ENCODE measurements at regions not wholly inside any gene's neighbourhood (a gene's known extent, or its start where the extent isn't known, plus 50 kb on each side); places are given as distances from the start of the nearest gene placed in this dataset.

DNA sequence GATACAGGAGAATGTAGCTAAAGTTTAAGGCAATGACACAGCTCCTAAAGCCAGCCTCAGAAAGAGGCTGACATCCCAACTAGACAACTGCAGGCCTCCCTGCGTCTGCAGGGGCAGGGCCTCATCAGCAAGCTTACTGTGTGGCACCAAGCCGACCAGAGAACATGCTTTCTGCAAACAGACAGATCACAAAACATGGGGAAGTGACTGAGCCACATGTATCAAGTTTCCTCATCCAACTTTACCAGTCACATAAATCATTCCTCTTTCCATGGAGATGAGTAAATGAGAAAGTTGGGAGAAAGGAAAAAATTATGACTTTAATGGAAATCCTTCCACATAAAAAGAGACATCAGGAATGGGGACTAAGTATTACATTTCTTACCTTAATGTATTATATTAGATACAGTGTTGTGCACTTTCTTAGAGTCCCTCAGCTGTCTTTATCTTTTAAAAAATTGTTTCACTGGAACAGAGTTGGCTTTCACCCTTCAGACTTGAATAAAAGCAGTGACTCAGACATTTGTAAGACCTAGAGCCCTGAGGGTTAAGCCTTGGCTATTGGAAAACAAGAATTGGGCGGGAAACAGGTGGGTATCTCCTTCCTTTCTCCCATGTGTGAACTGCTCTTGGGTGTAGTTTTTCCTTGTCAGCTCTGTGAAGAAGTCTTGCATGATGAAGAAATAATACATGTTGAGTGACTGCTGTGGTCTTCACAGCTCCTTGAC is 305.7 kb upstream of the SNX7 start:
- H3K27me3 ChIP-seq (replicated peaks; ENCODE audit: control insufficient read depth, insufficient read depth, low read length), result no peaks in the 10 kb centered on the region
- peaks cover 9% of the 10 kb centered on the region for H3K4me1 ChIP-seq (ENCODE audit: control insufficient read depth, insufficient read depth, low read length)
- no peaks in the 10 kb centered on the region for H3K9me3 ChIP-seq (ENCODE audit: control insufficient read depth, low read length)
- H3K36me3 ChIP-seq (ENCODE audit: control insufficient read depth, insufficient read depth, low read length, severe bottlenecking), result no peaks in the 10 kb centered on the region
- no peak overlapping the region for H3K4me3 ChIP-seq (ENCODE audit: low read length)
- DNase-seq (ENCODE audit: low read depth), result no peak
- H3K9ac ChIP-seq (ENCODE audit: low read length), result no peak overlapping the region

DNA sequence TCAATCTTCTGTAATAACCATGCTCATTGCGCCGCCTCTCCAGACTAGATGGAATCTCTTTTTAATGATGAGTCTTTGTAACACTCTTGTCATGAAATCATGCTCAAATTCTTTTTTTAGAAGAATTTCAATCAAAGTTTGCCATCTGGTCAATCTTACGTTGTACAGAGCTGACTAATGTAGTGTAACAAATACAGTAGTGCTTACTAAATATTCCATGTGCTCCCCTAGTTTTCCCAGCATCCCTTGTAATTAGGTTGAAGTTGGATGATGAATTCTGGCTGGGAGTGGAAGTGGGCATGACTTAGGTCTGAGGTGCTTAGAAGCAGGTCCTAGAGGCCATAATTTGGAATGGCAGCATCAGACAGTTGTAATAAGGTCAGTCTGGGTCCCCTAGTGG is 309.1 kb upstream of the SNX7 start:
- Histone ChIP-seq H3K9ac (ENCODE audit: low read length) (no peak overlapping the region), H3K4me3 (ENCODE audit: low read length) (no peak overlapping the region), H3K36me3 (ENCODE audit: control insufficient read depth, insufficient read depth, low read length, severe bottlenecking) (no peaks in the 10 kb centered on the region), H3K9me3 (ENCODE audit: control insufficient read depth, low read length) (no peaks in the 10 kb centered on the region), H3K4me1 (ENCODE audit: control insufficient read depth, insufficient read depth, low read length) (no peaks in the 10 kb centered on the region), H3K27me3 (replicated peaks; ENCODE audit: control insufficient read depth, insufficient read depth, low read length) (no peaks in the 10 kb centered on the region)
- DNase-seq (ENCODE audit: low read depth), result no peak

DNA sequence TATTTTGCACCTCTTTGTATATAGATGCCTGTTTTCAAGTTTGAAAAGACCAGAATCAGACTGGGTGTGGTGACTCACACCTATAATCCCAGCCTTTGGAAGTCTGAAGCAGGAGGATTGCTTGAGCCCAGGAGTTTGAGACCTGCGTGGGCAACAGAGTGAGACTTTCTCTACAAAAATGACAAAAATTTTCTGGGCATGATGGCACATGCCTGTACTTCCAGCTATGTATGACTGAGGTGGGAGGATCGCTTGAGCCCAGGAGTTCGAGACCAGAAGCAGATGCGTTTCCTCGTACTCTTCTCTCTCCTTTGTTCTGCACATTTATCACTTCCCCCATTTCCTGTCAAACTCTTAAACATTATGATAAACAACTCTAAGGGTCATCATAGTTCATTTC is 310.0 kb upstream of the SNX7 start:
- H3K4me1 ChIP-seq (ENCODE audit: control insufficient read depth, insufficient read depth, low read length), result no peaks in the 10 kb centered on the region
- H3K4me3 ChIP-seq (ENCODE audit: low read length), result no peak overlapping the region
- H3K36me3 ChIP-seq (ENCODE audit: control insufficient read depth, insufficient read depth, low read length, severe bottlenecking), result no peaks in the 10 kb centered on the region
- H3K27me3 ChIP-seq (replicated peaks; ENCODE audit: control insufficient read depth, insufficient read depth, low read length), result no peaks in the 10 kb centered on the region
- H3K9me3 ChIP-seq (ENCODE audit: control insufficient read depth, low read length), result no peaks in the 10 kb centered on the region
- no peak overlapping the region for H3K9ac ChIP-seq (ENCODE audit: low read length)
- DNase-seq (ENCODE audit: low read depth), result no peak

DNA sequence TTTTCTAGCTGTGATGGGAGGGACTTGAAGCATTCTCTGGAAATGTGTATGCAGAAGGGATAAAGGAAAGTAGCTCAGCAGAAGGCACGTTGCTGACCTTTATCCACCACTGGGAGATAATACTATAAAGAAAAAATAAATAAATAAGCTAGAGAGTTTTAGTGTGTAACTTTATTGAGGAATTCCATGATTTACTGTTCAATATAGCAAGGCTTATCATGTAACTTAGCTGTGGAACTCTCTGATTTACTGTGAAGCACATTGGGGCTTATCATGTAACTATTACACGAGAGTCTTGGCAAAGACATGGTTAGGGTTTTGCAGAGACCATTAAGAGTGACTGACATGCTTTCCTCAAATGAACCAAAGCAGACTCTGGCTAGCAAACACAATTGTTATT is 316.1 kb upstream of the SNX7 start:
- H3K9me3 ChIP-seq (ENCODE audit: control insufficient read depth, low read length), result no peaks in the 10 kb centered on the region
- no peaks in the 10 kb centered on the region for H3K4me1 ChIP-seq (ENCODE audit: control insufficient read depth, insufficient read depth, low read length)
- no peak overlapping the region for H3K4me3 ChIP-seq (ENCODE audit: low read length)
- DNase-seq (ENCODE audit: low read depth), result no peak
- no peaks in the 10 kb centered on the region for H3K36me3 ChIP-seq (ENCODE audit: control insufficient read depth, insufficient read depth, low read length, severe bottlenecking)
- no peaks in the 10 kb centered on the region for H3K27me3 ChIP-seq (replicated peaks; ENCODE audit: control insufficient read depth, insufficient read depth, low read length)
- H3K9ac ChIP-seq (ENCODE audit: low read length), result no peak overlapping the region

DNA sequence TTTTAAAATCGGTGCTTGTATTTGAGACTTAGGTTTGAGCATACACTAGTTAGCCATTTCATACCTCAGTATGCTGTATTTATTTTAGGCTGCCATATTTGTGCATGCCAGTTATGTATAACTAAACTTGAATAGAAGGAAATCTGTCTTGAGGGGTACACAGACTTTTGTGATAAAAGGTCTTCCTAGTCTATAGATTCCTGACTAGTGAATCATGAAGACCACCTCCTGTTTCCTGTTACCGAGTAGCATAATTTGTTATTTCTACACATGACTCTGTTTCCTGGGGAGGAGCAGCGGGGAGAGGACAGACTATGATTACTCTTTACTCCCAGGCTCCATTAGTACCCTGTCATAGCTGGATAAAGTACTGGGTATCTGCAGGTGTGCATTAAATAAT is 316.8 kb upstream of the SNX7 start:
- DNase-seq (ENCODE audit: low read depth), result no peak
- no peaks in the 10 kb centered on the region for H3K9me3 ChIP-seq (ENCODE audit: control insufficient read depth, low read length)

DNA sequence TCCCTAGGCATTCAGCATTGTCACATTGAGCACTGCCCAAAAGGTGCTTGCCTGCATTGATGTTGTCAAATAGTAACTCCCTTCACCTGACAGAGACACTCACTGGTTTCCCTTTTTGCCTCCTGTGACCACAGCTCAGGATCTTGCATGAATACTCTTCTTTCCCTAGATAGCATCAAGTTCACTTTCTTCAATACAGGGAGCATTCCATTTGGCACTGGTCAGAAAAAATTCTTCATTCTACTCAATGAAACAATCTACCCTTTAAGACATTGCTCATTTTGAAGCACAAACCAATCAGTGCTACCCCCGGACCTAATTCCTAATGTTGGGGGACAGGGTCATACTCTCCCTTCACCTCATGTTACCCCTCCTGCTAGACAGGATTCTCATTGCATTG is 319.0 kb upstream of the SNX7 start:
- H3K9me3 ChIP-seq (ENCODE audit: control insufficient read depth, low read length), result no peaks in the 10 kb centered on the region
- DNase-seq (ENCODE audit: low read depth), result peak; percentile 19
- H3K36me3 ChIP-seq (ENCODE audit: control insufficient read depth, insufficient read depth, low read length, severe bottlenecking), result no peaks in the 10 kb centered on the region
- no peaks in the 10 kb centered on the region for H3K27me3 ChIP-seq (replicated peaks; ENCODE audit: control insufficient read depth, insufficient read depth, low read length)
- H3K9ac ChIP-seq (ENCODE audit: low read length), result no peak overlapping the region
- no peak overlapping the region for H3K4me3 ChIP-seq (ENCODE audit: low read length)
- H3K4me1 ChIP-seq (ENCODE audit: control insufficient read depth, insufficient read depth, low read length), result no peaks in the 10 kb centered on the region

More for the DNA sequence above, 316.8 kb upstream of the SNX7 start:
- Histone ChIP-seq H3K4me3 (ENCODE audit: low read length) (no peak overlapping the region), H3K36me3 (ENCODE audit: control insufficient read depth, insufficient read depth, low read length, severe bottlenecking) (no peaks in the 10 kb centered on the region), H3K4me1 (ENCODE audit: control insufficient read depth, insufficient read depth, low read length) (no peaks in the 10 kb centered on the region), H3K9ac (ENCODE audit: low read length) (no peak overlapping the region), H3K27me3 (replicated peaks; ENCODE audit: control insufficient read depth, insufficient read depth, low read length) (no peaks in the 10 kb centered on the region)

DNA sequence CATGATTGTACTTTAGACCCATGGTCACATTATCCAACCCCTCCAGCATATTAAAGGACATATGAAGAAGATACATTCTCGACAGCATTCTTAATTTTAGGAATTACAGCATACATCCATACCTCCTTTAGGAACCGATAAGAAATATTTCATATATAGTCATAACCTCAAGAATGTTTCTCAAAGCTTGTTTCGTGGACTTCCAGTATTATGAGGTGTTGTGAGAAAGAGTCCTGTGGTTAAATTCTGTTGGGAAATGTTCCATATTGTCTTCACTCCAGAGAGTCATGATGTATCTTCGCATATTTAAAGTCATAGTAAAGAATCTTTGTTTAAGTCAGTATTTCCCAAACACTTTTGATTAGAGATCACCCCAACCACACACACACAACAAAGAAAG is 321.0 kb upstream of the SNX7 start:
- H3K9ac ChIP-seq (ENCODE audit: low read length), result no peak overlapping the region
- DNase-seq (ENCODE audit: low read depth), result peak; percentile 2
- no peaks in the 10 kb centered on the region for H3K36me3 ChIP-seq (ENCODE audit: control insufficient read depth, insufficient read depth, low read length, severe bottlenecking)
- H3K27me3 ChIP-seq (replicated peaks; ENCODE audit: control insufficient read depth, insufficient read depth, low read length), result no peaks in the 10 kb centered on the region
- H3K4me1 ChIP-seq (ENCODE audit: control insufficient read depth, insufficient read depth, low read length), result no peaks in the 10 kb centered on the region
- H3K4me3 ChIP-seq (ENCODE audit: low read length), result no peak overlapping the region
- no peaks in the 10 kb centered on the region for H3K9me3 ChIP-seq (ENCODE audit: control insufficient read depth, low read length)

DNA sequence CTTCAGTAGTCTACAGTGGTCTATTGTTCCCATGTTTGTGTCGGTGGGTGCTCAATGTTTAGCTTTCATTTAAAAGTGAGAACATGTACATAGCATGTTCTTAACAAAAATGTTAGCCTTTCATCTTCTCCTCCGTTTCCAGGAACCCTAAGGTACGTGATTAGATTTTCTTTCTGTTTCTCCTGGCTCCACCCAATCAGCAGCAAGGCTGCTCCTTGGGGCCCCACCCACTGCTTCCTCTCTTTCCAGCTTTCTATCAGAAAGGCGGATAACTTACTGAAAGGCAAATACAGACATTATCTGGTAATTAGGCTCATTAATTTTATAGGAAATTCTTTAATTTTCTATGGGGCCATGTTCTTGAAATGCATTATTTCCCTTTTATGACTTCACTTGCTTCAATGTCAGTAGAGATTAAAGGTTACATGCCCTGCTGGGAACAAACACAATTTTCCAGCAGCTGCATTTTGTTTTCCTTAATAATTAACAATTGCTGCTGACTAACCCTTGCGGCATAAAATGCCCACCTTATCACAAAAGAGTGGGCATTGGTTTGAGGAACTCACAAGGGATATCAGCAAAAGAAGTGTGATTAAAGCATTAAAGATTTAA is 324.9 kb upstream of the SNX7 start:
- DNase-seq (ENCODE audit: low read depth), result no peak
- H3K36me3 ChIP-seq (ENCODE audit: control insufficient read depth, insufficient read depth, low read length, severe bottlenecking), result no peaks in the 10 kb centered on the region
- peaks cover 6% of the 10 kb centered on the region for H3K4me1 ChIP-seq (ENCODE audit: control insufficient read depth, insufficient read depth, low read length)
- H3K9me3 ChIP-seq (ENCODE audit: control insufficient read depth, low read length), result no peaks in the 10 kb centered on the region
- H3K4me3 ChIP-seq (ENCODE audit: low read length), result no peak overlapping the region
- H3K27me3 ChIP-seq (replicated peaks; ENCODE audit: control insufficient read depth, insufficient read depth, low read length), result no peaks in the 10 kb centered on the region
- H3K9ac ChIP-seq (ENCODE audit: low read length), result no peak overlapping the region

DNA sequence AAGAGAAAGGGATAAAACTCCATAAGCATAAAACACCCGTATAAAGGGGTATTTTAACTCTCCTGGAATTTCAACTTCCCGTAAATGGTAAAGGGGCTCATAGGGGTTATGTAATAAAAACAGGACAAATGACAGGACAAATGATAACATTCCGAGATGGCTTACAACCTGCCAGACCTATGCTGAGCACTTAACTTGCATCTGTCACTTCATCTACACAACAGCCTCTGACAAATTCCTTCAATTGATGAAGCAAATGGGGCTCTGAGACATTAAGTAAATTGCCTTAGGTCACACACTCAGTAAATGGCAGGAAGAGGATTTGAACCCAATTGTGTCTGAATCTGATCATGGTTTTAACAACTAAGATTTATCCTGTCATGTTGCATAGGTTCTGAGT is 327.6 kb upstream of the SNX7 start:
- H3K4me1 ChIP-seq (ENCODE audit: control insufficient read depth, insufficient read depth, low read length), result peaks cover 12% of the 10 kb centered on the region
- H3K36me3 ChIP-seq (ENCODE audit: control insufficient read depth, insufficient read depth, low read length, severe bottlenecking), result no peaks in the 10 kb centered on the region
- H3K27me3 ChIP-seq (replicated peaks; ENCODE audit: control insufficient read depth, insufficient read depth, low read length), result no peaks in the 10 kb centered on the region
- no peak overlapping the region for H3K4me3 ChIP-seq (ENCODE audit: low read length)
- H3K9ac ChIP-seq (ENCODE audit: low read length), result no peak overlapping the region
- no peaks in the 10 kb centered on the region for H3K9me3 ChIP-seq (ENCODE audit: control insufficient read depth, low read length)
- no peak for DNase-seq (ENCODE audit: low read depth)

DNA sequence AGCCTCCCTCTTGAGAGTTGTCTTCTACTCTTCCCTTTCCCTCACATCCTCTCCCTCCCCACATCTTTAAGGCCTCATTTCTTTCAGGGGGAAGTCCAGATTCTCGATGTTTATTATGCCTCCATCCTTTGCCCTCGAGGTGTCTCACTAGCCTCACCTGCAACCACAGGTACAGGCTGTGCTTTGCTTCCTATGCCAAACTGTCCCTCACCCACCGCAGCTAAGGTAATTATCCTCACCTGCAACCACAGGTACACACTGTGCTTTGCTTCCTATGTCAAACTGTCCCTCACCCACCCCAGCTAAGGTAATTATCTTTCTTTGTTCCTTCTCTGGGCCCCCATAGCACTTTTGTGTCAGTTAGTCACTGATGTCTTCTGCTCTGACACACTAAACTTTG is 328.1 kb upstream of the SNX7 start:
- no peaks in the 10 kb centered on the region for H3K36me3 ChIP-seq (ENCODE audit: control insufficient read depth, insufficient read depth, low read length, severe bottlenecking)
- H3K9ac ChIP-seq (ENCODE audit: low read length), result no peak overlapping the region
- H3K4me1 ChIP-seq (ENCODE audit: control insufficient read depth, insufficient read depth, low read length), result peaks cover 12% of the 10 kb centered on the region
- no peaks in the 10 kb centered on the region for H3K27me3 ChIP-seq (replicated peaks; ENCODE audit: control insufficient read depth, insufficient read depth, low read length)
- DNase-seq (ENCODE audit: low read depth), result no peak
- no peak overlapping the region for H3K4me3 ChIP-seq (ENCODE audit: low read length)
- no peaks in the 10 kb centered on the region for H3K9me3 ChIP-seq (ENCODE audit: control insufficient read depth, low read length)

DNA sequence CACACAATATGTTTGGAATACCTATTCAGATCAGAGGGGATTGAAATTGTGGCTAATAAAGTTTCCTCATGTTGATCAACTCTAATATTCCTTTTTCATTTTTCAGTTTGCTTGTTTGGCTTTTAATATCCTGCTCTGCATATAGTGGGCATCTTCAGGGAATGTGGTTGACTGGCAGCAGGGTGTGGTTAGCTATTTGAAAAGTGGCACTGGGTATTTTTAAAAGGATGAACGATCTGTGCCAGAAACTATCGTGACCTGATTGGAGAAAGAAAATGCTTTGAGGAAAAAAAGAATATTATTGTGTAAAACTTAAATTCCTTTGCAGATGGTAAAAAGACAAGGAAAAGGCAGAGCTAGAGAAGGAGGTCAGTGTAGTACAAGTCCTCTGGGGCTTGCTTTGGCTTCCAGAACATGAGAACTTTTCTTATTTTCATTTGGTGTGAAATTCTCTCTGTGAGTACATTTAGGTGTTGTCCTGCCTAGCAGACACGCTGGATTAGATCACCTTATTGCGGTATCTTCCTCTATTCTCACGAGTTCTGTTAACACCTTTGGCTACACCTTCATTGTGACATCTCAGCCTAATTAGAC is 329.7 kb upstream of the SNX7 start:
- Histone ChIP-seq H3K9me3 (ENCODE audit: control insufficient read depth, low read length) (no peaks in the 10 kb centered on the region), H3K36me3 (ENCODE audit: control insufficient read depth, insufficient read depth, low read length, severe bottlenecking) (no peaks in the 10 kb centered on the region), H3K9ac (ENCODE audit: low read length) (no peak overlapping the region), H3K4me1 (ENCODE audit: control insufficient read depth, insufficient read depth, low read length) (peaks cover 24% of the 10 kb centered on the region), H3K4me3 (ENCODE audit: low read length) (no peak overlapping the region), H3K27me3 (replicated peaks; ENCODE audit: control insufficient read depth, insufficient read depth, low read length) (no peaks in the 10 kb centered on the region)
- peak; percentile 33 for DNase-seq (ENCODE audit: low read depth)
